ENCODE measurements at regions not wholly inside any gene's neighbourhood (a gene's known extent, or its start where the extent isn't known, plus 50 kb on each side); places are given as distances from the start of the nearest gene placed in this dataset.

DNA sequence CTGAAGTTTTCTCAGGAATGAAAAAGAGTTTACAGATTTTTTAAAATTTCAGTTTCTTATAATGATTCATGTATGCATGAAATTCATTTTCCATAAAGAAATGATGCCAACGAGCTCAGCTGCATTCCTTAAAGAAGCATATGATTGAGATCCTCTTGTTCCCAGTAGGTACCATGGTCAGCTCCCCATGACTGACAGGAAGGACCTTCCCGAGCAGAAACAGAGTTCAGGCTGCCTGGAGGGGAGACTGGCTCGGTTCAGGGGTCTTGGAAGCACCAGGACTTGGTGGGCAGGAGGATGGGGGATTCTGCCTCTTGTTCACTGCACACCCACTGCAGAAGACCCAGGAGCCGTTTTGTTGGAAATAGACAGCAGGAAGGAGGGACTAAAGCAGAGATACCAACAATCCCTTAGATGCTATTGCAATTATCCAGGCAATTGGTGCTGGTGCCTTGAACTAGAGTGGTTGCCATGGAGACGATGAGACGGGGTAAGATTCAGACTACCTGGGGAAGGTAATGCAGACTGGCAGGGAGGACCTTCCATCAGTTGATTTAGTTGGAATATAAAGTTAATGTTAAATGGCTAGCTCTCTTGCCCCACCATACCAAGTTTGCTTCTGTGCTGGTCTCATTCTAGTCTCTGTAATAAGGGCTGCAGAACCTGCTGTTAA is 447.8 kb downstream of the MTRR start:
- TF ChIP-seq ZFP3 (CRISPR knock-in tag; IDR thresholded peaks at IDR 0.05), result no peak
- TF ChIP-seq, protein P1, sequence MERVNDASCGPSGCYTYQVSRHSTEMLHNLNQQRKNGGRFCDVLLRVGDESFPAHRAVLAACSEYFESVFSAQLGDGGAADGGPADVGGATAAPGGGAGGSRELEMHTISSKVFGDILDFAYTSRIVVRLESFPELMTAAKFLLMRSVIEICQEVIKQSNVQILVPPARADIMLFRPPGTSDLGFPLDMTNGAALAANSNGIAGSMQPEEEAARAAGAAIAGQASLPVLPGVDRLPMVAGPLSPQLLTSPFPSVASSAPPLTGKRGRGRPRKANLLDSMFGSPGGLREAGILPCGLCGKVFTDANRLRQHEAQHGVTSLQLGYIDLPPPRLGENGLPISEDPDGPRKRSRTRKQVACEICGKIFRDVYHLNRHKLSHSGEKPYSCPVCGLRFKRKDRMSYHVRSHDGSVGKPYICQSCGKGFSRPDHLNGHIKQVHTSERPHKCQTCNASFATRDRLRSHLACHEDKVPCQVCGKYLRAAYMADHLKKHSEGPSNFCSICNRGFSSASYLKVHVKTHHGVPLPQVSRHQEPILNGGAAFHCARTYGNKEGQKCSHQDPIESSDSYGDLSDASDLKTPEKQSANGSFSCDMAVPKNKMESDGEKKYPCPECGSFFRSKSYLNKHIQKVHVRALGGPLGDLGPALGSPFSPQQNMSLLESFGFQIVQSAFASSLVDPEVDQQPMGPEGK (CRISPR knock-in tag; IDR thresholded peaks at IDR 0.05; ENCODE audit: borderline replicate concordance), result no peak
- TF ChIP-seq ESRRG (CRISPR knock-in tag; IDR thresholded peaks at IDR 0.05), result no peak
- TF ChIP-seq, protein P2, sequence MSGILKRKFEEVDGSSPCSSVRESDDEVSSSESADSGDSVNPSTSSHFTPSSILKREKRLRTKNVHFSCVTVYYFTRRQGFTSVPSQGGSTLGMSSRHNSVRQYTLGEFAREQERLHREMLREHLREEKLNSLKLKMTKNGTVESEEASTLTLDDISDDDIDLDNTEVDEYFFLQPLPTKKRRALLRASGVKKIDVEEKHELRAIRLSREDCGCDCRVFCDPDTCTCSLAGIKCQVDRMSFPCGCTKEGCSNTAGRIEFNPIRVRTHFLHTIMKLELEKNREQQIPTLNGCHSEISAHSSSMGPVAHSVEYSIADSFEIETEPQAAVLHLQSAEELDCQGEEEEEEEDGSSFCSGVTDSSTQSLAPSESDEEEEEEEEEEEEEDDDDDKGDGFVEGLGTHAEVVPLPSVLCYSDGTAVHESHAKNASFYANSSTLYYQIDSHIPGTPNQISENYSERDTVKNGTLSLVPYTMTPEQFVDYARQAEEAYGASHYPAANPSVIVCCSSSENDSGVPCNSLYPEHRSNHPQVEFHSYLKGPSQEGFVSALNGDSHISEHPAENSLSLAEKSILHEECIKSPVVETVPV (CRISPR knock-in tag; IDR thresholded peaks at IDR 0.05), result no peak
- no peak for TF ChIP-seq ZC3H10 (CRISPR knock-in tag; IDR thresholded peaks at IDR 0.05)
- TF ChIP-seq, protein P3, sequence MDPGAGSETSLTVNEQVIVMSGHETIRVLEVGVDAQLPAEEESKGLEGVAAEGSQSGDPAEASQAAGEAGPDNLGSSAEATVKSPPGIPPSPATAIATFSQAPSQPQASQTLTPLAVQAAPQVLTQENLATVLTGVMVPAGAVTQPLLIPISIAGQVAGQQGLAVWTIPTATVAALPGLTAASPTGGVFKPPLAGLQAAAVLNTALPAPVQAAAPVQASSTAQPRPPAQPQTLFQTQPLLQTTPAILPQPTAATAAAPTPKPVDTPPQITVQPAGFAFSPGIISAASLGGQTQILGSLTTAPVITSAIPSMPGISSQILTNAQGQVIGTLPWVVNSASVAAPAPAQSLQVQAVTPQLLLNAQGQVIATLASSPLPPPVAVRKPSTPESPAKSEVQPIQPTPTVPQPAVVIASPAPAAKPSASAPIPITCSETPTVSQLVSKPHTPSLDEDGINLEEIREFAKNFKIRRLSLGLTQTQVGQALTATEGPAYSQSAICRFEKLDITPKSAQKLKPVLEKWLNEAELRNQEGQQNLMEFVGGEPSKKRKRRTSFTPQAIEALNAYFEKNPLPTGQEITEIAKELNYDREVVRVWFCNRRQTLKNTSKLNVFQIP (CRISPR knock-in tag; IDR thresholded peaks at IDR 0.05; ENCODE audit: borderline replicate concordance, low read depth), result no peak
- TF ChIP-seq ZNF70 (CRISPR knock-in tag; IDR thresholded peaks at IDR 0.05), result no peak
- no peak for TF ChIP-seq SNAI2 (CRISPR knock-in tag; IDR thresholded peaks at IDR 0.05)
- no peak for TF ChIP-seq ZNF565 (CRISPR knock-in tag; conservative IDR thresholded peaks at IDR 0.05; ENCODE audit: low read depth)
- no peak for TF ChIP-seq PPARA (CRISPR knock-in tag; IDR thresholded peaks at IDR 0.05; ENCODE audit: borderline replicate concordance)
- no peak for TF ChIP-seq ZNF8 (CRISPR knock-in tag; IDR thresholded peaks at IDR 0.05)
- TF ChIP-seq, protein P4, sequence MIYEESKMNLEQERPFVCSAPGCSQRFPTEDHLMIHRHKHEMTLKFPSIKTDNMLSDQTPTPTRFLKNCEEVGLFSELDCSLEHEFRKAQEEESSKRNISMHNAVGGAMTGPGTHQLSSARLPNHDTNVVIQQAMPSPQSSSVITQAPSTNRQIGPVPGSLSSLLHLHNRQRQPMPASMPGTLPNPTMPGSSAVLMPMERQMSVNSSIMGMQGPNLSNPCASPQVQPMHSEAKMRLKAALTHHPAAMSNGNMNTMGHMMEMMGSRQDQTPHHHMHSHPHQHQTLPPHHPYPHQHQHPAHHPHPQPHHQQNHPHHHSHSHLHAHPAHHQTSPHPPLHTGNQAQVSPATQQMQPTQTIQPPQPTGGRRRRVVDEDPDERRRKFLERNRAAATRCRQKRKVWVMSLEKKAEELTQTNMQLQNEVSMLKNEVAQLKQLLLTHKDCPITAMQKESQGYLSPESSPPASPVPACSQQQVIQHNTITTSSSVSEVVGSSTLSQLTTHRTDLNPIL (CRISPR knock-in tag; IDR thresholded peaks at IDR 0.05; ENCODE audit: low read depth), result no peak
- ATAC-seq, result no peak

DNA sequence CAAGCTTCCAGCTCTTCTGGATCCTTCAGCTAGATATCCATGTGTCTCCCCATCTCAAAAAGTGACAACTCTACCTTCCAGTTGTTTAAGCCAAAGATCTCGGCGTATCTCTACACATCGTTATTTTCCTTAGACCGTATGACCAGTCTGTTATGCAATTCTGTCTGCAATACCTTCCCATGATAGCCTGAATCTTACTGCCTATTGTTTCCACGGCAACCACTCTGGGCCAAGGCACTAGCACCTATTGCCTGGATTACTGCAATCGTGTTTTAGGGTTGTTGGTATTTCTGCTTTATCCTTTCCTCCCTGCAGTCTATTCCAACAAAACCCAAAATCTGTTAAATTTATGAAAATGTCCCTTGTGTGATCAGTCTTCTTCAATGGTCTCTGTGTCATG is 448.4 kb downstream of the MTRR start:
- no peak for ATAC-seq

DNA sequence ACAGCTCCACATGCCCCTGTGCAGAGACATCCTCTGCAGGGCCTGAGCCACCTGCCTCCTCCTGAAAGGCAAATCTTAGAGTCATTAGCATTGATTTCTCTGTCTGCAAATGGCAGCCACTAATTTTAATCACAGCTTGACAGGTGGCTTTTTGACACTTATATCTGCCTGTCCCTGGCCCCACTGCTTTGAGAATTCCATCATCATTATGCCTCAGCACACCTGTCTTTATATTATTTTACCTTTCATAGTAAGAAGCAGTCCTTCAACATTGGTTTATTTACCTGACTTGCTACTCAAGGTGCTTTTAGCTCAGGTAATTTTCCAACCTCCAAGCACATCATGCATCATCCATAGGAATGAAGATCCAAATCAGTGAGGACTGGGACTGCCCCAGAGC is 451.3 kb downstream of the MTRR start:
- ATAC-seq, result no peak
- TF ChIP-seq SNAI2 (CRISPR knock-in tag; IDR thresholded peaks at IDR 0.05) (no peak), ZFP3 (CRISPR knock-in tag; IDR thresholded peaks at IDR 0.05) (no peak), ZC3H10 (CRISPR knock-in tag; IDR thresholded peaks at IDR 0.05) (no peak), BACH2 (CRISPR knock-in tag; IDR thresholded peaks at IDR 0.05; ENCODE audit: borderline replicate concordance) (no peak), ESRRG (CRISPR knock-in tag; IDR thresholded peaks at IDR 0.05) (no peak), ZNF8 (CRISPR knock-in tag; IDR thresholded peaks at IDR 0.05) (no peak), ISL1 (CRISPR knock-in tag; IDR thresholded peaks at IDR 0.05) (no peak), TCF4 (CRISPR knock-in tag; IDR thresholded peaks at IDR 0.05; ENCODE audit: borderline replicate concordance) (no peak)
- TF ChIP-seq, protein P5, sequence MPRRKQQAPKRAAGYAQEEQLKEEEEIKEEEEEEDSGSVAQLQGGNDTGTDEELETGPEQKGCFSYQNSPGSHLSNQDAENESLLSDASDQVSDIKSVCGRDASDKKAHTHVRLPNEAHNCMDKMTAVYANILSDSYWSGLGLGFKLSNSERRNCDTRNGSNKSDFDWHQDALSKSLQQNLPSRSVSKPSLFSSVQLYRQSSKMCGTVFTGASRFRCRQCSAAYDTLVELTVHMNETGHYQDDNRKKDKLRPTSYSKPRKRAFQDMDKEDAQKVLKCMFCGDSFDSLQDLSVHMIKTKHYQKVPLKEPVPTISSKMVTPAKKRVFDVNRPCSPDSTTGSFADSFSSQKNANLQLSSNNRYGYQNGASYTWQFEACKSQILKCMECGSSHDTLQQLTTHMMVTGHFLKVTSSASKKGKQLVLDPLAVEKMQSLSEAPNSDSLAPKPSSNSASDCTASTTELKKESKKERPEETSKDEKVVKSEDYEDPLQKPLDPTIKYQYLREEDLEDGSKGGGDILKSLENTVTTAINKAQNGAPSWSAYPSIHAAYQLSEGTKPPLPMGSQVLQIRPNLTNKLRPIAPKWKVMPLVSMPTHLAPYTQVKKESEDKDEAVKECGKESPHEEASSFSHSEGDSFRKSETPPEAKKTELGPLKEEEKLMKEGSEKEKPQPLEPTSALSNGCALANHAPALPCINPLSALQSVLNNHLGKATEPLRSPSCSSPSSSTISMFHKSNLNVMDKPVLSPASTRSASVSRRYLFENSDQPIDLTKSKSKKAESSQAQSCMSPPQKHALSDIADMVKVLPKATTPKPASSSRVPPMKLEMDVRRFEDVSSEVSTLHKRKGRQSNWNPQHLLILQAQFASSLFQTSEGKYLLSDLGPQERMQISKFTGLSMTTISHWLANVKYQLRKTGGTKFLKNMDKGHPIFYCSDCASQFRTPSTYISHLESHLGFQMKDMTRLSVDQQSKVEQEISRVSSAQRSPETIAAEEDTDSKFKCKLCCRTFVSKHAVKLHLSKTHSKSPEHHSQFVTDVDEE (CRISPR knock-in tag; IDR thresholded peaks at IDR 0.05), result no peak
- TF ChIP-seq, protein P2 (CRISPR knock-in tag; IDR thresholded peaks at IDR 0.05), result no peak
- TF ChIP-seq, protein P4 (CRISPR knock-in tag; IDR thresholded peaks at IDR 0.05; ENCODE audit: low read depth), result no peak

More for the DNA sequence above, 448.4 kb downstream of the MTRR start:
- TF ChIP-seq, protein P4 (CRISPR knock-in tag; IDR thresholded peaks at IDR 0.05; ENCODE audit: low read depth), result no peak
- TF ChIP-seq CSDC2 (CRISPR knock-in tag; IDR thresholded peaks at IDR 0.05) (no peak), SNAI2 (CRISPR knock-in tag; IDR thresholded peaks at IDR 0.05) (no peak), ZFP30 (CRISPR knock-in tag; IDR thresholded peaks at IDR 0.05) (no peak), PPARA (CRISPR knock-in tag; IDR thresholded peaks at IDR 0.05; ENCODE audit: borderline replicate concordance) (no peak), RARB (CRISPR knock-in tag; IDR thresholded peaks at IDR 0.05) (no peak), ZNF8 (CRISPR knock-in tag; IDR thresholded peaks at IDR 0.05) (no peak), BACH2 (CRISPR knock-in tag; IDR thresholded peaks at IDR 0.05; ENCODE audit: borderline replicate concordance) (no peak), TCF4 (CRISPR knock-in tag; IDR thresholded peaks at IDR 0.05; ENCODE audit: borderline replicate concordance) (no peak)
- TF ChIP-seq, protein P3 (CRISPR knock-in tag; IDR thresholded peaks at IDR 0.05; ENCODE audit: borderline replicate concordance, low read depth), result no peak

Data from SK-N-SH treated with all-trans-retinoic acid at 6 μM for 48 hours (cell line).